Activated CD4-positive, alpha-beta memory T cell treated with anti-CD3 and anti-CD28 coated beads for 36 hours (primary cell): ENCODE measurements at regions not wholly inside any gene's neighbourhood (a gene's known extent, or its start where the extent isn't known, plus 50 kb on each side); places are given as distances from the start of the nearest gene placed in this dataset.
"Not testable (repeated sequence)": the region's sequence is repeated elsewhere in the genome, so short reads cannot be mapped to it uniquely, and the experiment has no call there.

Experiments
- CTCF ChIA-PET: fragments of 350-600 bp; sonication (Branson Sonifier 250); formaldehyde crosslinking; loops from one replicate; lab custom pipeline; 2021; ENCODE audit warnings: antibody characterized with exemption, inconsistent platforms; lab: Charles Lee
- POLR2A ChIA-PET: fragments of 350-600 bp; sonication (Branson Sonifier 250); formaldehyde crosslinking; loops from one replicate; lab custom pipeline; 2021; ENCODE audit warnings: antibody characterized with exemption; lab: Charles Lee
- DNase-seq: peaks from one replicate; pipeline ENCODE4 v3.0.0-alpha.2; 2020
- H3K27ac Mint-ChIP-seq: one replicate; pipeline ENCODE4 v1.8.0; 2021; ENCODE audit warnings: mixed read lengths
- H3K27me3 Mint-ChIP-seq: one replicate; pipeline ENCODE4 v1.8.0; 2021; ENCODE audit warnings: mixed read lengths
- H3K36me3 Mint-ChIP-seq: one replicate; pipeline ENCODE4 v1.8.0; 2021; ENCODE audit warnings: mixed read lengths
- H3K4me1 Mint-ChIP-seq: one replicate; pipeline ENCODE4 v1.8.0; 2021; ENCODE audit warnings: low read depth, mixed read lengths
- H3K4me3 Mint-ChIP-seq: one replicate; pipeline ENCODE4 v1.8.0; 2021; ENCODE audit warnings: mild to moderate bottlenecking, mixed read lengths
- H3K9me3 Mint-ChIP-seq: one replicate; pipeline ENCODE4 v1.8.0; 2021; ENCODE audit warnings: mixed read lengths
- intact Hi-C: fragments of 100-400 bp; cut with micrococcal nuclease; formaldehyde crosslinking; loops from one replicate; pipeline ENCODE4 v1.15.1; 2023

DNA sequence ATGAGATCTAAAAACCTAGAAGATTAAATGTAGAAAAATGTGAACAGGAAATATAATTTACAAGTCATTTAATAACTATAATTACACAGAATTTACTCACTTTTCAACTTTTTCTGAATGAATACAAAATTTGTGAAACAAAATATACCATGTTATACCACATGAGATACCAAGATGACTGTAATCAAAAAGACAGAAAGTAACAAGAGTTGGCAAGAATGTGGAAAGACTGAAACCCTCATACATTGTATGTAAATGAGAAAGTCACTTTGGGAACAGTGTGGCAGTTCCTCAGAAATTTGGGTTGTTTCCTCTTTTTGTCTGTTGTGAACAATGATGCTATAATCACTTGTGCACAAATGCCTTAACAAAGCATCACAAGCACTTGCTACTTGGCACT lies 145.4 kb upstream of the ZNF804A start:
- H3K27me3 Mint-ChIP-seq: no peaks in the 10 kb centered on the region
- intact Hi-C loops: no loop called here
- POLR2A ChIA-PET: no interaction called here
- CTCF ChIA-PET: no interaction called here
- no peaks in the 10 kb centered on the region for H3K4me1 Mint-ChIP-seq
- no peak overlapping the region for H3K27ac Mint-ChIP-seq
- H3K9me3 Mint-ChIP-seq: peaks cover 3% of the 10 kb centered on the region
- H3K4me3 Mint-ChIP-seq: no peak overlapping the region
- H3K36me3 Mint-ChIP-seq: no peaks in the 10 kb centered on the region
- DNase-seq: no peak

DNA sequence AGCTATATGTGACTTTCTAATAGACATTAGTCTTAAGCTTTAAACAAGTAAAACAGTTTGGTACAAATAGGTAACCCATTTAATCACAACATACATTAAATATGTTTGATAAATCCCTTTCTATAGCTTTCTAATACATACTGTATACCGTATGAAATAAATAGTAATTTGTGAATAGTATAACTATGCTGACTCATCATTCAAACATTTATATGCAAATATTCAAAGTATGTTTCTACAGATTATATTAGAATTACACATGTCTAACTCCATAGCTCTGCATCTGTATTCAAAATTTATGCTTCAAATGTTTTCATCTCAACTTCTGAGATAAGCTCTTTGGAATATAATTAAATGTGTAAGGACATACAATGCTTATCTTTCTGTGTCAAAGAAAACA lies 142.7 kb upstream of the ZNF804A start:
- no peaks in the 10 kb centered on the region for H3K4me1 Mint-ChIP-seq
- H3K27me3 Mint-ChIP-seq: no peaks in the 10 kb centered on the region
- DNase-seq: no peak
- intact Hi-C loops: no loop called here
- H3K4me3 Mint-ChIP-seq: no peak overlapping the region
- ChIA-PET CTCF (no interaction called here), POLR2A (no interaction called here)
- no peaks in the 10 kb centered on the region for H3K36me3 Mint-ChIP-seq
- H3K9me3 Mint-ChIP-seq: peaks cover 4% of the 10 kb centered on the region
- no peak overlapping the region for H3K27ac Mint-ChIP-seq

DNA sequence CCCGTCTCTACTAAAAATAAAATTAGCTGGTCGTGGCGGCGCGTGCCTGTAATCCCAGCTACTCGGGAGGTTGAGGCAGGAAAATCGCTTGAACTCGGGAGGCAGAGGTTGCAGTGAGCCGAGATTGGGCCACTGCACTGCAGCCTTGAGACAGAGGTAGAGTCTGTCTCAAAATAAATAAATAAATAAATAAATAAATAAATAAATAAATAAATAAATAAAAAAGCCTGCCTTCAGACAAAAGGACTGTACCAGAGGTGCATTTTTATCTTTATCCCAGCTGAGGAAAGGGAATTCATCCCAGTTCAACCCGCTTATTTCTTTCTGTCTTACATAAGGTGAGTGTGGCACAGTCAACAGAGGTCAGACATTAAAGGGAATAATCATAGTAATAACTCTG lies 141.6 kb upstream of the ZNF804A start:
- CTCF ChIA-PET, H3K4me3 Mint-ChIP-seq, H3K27ac Mint-ChIP-seq, H3K36me3 Mint-ChIP-seq, H3K4me1 Mint-ChIP-seq, POLR2A ChIA-PET, H3K27me3 Mint-ChIP-seq, intact Hi-C loops, H3K9me3 Mint-ChIP-seq, DNase-seq: not testable (repeated sequence)

DNA sequence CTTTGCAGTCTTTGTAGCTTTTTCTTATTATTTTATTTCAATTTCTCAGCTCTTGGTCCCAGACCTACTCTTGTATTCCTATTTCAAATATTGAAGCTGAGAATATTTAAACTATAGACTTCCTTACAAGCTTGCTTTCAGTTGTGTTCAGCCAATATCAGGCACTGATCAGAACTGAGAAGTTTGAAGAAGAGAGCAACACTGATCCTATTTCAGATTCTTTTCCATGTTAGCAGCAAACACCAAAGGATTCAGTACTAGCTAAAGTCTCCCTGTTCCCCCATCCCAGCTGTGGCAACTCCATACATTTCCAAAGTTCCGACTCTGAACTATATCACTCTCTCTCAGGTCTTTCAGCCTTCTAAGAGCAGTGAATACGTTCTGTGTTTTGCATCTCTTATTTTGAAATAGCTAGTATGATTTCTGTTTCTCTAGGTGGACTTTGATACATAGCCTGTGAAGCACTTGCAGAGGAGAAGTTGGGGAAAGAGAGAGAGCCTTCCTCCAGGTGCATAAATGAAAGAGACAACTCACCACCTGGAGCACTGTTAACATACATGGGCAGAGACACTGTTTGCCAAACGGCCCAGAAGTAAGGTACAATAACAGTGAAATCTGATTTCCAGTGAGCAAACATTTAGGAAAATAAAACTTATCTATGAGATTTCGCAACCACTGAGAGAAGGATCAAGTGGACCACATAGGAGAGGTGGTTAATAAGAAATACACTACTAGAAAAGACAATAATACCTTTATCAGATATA lies 135.0 kb upstream of the ZNF804A start:
- Mint-ChIP-seq H3K4me3 (no peak overlapping the region), H3K27me3 (no peaks in the 10 kb centered on the region), H3K4me1 (no peaks in the 10 kb centered on the region), H3K27ac (no peak overlapping the region), H3K36me3 (no peaks in the 10 kb centered on the region), H3K9me3 (peaks cover 8% of the 10 kb centered on the region)
- intact Hi-C loops: no loop called here
- POLR2A ChIA-PET: no interaction called here
- CTCF ChIA-PET: no interaction called here
- no peak for DNase-seq

DNA sequence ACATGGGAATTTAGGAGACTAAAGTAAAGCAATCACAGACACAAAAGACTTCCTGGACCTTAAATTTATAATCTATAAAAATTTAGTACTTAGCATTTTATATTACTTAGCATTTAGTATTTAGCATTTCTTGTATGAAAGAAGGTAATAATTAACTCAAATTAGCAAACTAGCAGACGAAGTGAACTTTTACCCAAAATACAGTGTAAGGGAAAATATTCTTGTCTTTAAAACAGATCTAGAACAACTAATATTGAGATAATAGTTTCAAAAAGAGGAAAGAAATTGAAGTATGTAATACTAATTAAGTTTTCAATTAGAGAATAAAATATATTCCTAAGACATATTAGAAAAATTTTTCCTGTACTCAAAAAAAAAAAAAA lies 134.5 kb upstream of the ZNF804A start:
- no peak overlapping the region for H3K4me3 Mint-ChIP-seq
- intact Hi-C loops: no loop called here

DNA sequence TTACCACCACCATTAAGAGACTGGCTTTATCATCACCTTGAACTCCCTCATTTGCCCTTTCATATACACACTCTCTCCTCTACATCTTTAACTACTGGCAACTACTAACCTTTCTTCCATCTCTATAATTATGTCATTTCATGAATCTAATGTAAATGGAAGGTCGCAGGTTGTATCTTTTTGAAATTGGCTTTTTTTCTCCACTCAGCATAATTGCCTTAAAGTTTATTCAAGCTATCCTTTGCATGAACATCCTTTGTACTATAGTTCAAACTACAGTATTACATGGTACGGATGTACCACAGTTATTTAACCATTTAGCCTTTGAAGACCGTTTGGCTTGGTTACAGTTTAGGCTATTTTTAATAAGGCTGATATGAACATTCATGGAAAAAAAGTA lies 129.5 kb upstream of the ZNF804A start:
- Mint-ChIP-seq H3K4me3 (no peak overlapping the region), H3K4me1 (no peaks in the 10 kb centered on the region), H3K27me3 (no peaks in the 10 kb centered on the region), H3K9me3 (peaks cover 14% of the 10 kb centered on the region), H3K36me3 (no peaks in the 10 kb centered on the region), H3K27ac (no peak overlapping the region)
- ChIA-PET CTCF (no interaction called here), POLR2A (interaction anchor here (0.6 kb wide), 1 partner anchor 8 kb away, joined by 3 read pairs; no protein-coding TSS in a partner anchor)
- no peak for DNase-seq
- intact Hi-C loops: no loop called here

More for the DNA sequence above, 134.5 kb upstream of the ZNF804A start:
- no peak for DNase-seq
- Mint-ChIP-seq H3K27ac (no peak overlapping the region), H3K27me3 (no peaks in the 10 kb centered on the region), H3K9me3 (peaks cover 10% of the 10 kb centered on the region), H3K4me1 (no peaks in the 10 kb centered on the region), H3K36me3 (no peaks in the 10 kb centered on the region)
- ChIA-PET POLR2A (no interaction called here), CTCF (no interaction called here)

DNA sequence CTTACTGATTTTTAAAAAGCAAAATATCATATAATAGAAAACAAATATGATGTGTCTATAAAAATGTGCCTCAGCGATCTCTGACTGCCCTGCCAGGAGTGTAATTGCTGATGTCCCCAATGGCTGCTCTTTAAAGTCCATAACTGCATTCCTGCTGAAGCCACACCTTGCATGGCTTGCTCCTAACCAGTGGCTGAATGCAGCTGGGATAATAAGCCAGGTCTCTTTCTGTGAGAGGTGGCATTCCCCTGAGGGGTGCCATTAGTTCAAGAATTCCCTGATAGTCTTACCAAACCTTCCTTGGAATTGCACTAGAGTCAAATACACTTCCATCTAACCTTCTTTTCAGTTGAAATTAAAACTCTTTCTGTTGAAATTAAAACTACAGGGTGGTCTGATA lies 125.8 kb upstream of the ZNF804A start:
- H3K4me1 Mint-ChIP-seq: no peaks in the 10 kb centered on the region
- H3K4me3 Mint-ChIP-seq: no peak overlapping the region
- no peak for DNase-seq
- no peaks in the 10 kb centered on the region for H3K27me3 Mint-ChIP-seq
- POLR2A ChIA-PET: no interaction called here
- intact Hi-C loops: no loop called here
- CTCF ChIA-PET: no interaction called here
- H3K9me3 Mint-ChIP-seq: peaks cover 10% of the 10 kb centered on the region
- no peak overlapping the region for H3K27ac Mint-ChIP-seq
- no peaks in the 10 kb centered on the region for H3K36me3 Mint-ChIP-seq

DNA sequence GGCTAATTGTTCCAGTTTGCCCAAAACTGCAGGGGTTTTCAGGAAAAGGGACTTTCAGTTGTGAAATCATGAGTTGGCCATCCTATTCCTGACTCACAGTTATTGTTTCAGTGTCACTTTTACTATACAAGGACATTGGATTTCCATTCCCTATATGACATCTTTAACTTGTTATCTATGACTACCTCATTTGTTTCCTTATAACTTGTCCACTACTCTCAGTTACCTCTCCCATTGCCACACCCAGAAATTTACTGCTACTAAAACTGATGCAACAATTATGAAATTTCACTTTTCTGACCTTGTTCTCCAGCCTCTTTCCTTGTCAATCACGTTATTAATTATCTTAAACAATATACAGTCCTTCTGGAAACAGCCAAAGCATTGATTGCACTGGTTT lies 116.5 kb upstream of the ZNF804A start:
- H3K36me3 Mint-ChIP-seq: no peaks in the 10 kb centered on the region
- ChIA-PET CTCF (no interaction called here), POLR2A (no interaction called here)
- H3K9me3 Mint-ChIP-seq: peaks cover 10% of the 10 kb centered on the region
- no peaks in the 10 kb centered on the region for H3K4me1 Mint-ChIP-seq
- no peak for DNase-seq
- no peak overlapping the region for H3K27ac Mint-ChIP-seq
- intact Hi-C loops: no loop called here
- H3K27me3 Mint-ChIP-seq: no peaks in the 10 kb centered on the region
- H3K4me3 Mint-ChIP-seq: no peak overlapping the region

DNA sequence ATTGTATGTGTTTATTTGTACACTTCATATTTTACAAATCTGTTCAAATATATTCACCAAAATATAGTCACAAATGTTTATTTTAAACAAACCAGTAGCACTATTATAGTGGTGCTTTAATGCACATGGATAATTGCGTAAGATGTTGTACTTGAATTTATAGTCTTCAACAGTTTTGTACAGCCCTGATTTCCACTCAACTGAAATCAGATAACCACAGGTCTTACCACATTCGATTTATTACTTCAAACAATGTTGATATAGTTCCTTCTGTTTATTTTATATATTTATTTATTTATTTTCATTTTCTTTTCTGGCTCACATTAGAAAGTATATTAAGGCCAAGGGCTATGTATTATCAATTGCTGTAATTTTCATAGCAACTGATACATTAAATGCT lies 99.4 kb upstream of the ZNF804A start:
- intact Hi-C loops: no loop called here
- CTCF ChIA-PET: no interaction called here
- Mint-ChIP-seq H3K36me3 (no peaks in the 10 kb centered on the region), H3K9me3 (peaks cover 6% of the 10 kb centered on the region), H3K27me3 (no peaks in the 10 kb centered on the region), H3K4me3 (no peak overlapping the region), H3K27ac (no peak overlapping the region), H3K4me1 (no peaks in the 10 kb centered on the region)
- POLR2A ChIA-PET: no interaction called here
- no peak for DNase-seq

DNA sequence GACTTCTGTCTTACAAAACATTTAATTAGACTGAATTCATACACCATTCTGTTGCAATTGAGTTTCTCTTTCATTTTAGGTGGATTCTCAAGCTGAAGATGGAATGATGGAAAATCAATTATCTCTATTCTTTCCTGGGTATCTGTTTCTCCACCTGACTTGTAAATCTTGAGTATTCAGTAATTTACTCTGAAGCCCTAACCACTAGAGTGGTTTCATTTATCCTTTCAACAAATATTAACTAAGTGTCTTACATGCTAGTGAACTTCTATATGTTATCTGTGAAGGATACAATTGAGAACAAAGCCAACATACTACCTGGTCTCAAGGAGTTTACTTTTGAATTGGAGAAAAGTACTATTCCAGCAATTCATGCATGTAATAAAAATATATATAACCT lies 94.1 kb upstream of the ZNF804A start:
- no peak overlapping the region for H3K4me3 Mint-ChIP-seq
- no peaks in the 10 kb centered on the region for H3K27me3 Mint-ChIP-seq
- POLR2A ChIA-PET: no interaction called here
- intact Hi-C loops: no loop called here
- no peak overlapping the region for H3K27ac Mint-ChIP-seq
- H3K36me3 Mint-ChIP-seq: no peaks in the 10 kb centered on the region
- no peaks in the 10 kb centered on the region for H3K9me3 Mint-ChIP-seq
- H3K4me1 Mint-ChIP-seq: no peaks in the 10 kb centered on the region
- CTCF ChIA-PET: no interaction called here
- DNase-seq: no peak

DNA sequence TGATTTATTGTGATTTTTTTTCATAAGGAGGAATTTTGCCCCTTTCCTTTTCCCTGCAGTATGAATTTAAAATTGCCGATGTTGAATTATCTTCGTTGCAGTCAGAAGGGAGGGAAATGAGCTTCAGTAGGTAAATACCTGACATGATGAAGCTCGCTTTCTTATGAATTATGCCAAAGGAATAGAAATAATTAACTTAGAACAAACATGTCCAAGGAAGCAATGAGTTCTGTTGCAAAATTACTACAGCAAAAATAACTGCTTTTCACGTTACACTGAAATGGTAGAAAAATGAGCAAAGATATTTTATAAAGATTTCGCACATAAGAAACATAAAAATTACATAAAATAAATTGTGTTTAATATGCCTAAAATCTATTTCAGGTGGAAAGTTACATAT lies 91.1 kb upstream of the ZNF804A start:
- H3K36me3 Mint-ChIP-seq: no peaks in the 10 kb centered on the region
- H3K27me3 Mint-ChIP-seq: no peaks in the 10 kb centered on the region
- intact Hi-C loops: no loop called here
- no peaks in the 10 kb centered on the region for H3K9me3 Mint-ChIP-seq
- H3K4me3 Mint-ChIP-seq: no peak overlapping the region
- DNase-seq: no peak
- ChIA-PET CTCF (no interaction called here), POLR2A (no interaction called here)
- H3K27ac Mint-ChIP-seq: no peak overlapping the region
- no peaks in the 10 kb centered on the region for H3K4me1 Mint-ChIP-seq

DNA sequence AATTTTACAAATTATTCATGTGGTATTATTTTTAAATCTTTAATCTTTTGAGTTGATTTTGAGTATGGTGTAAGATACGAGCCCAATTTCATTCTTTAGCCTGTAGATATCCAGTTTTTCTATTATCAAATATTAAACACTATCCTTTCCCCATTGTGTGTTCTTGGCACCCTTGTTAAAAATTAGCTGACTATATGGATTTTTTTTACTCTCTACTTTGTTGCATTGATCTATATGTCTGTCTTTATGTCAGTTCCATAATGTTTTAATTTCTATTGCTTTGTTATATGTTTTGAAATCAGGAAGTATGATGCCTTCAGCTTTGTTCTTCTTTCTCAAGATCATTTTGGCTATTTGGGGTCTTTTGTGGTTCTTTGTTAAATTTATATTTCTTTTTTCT lies 80.9 kb upstream of the ZNF804A start:
- Mint-ChIP-seq H3K27me3 (no peaks in the 10 kb centered on the region), H3K4me1 (no peaks in the 10 kb centered on the region), H3K27ac (no peak overlapping the region), H3K4me3 (no peak overlapping the region), H3K9me3 (no peaks in the 10 kb centered on the region), H3K36me3 (no peaks in the 10 kb centered on the region)
- ChIA-PET CTCF (no interaction called here), POLR2A (no interaction called here)
- intact Hi-C loops: no loop called here
- no peak for DNase-seq

DNA sequence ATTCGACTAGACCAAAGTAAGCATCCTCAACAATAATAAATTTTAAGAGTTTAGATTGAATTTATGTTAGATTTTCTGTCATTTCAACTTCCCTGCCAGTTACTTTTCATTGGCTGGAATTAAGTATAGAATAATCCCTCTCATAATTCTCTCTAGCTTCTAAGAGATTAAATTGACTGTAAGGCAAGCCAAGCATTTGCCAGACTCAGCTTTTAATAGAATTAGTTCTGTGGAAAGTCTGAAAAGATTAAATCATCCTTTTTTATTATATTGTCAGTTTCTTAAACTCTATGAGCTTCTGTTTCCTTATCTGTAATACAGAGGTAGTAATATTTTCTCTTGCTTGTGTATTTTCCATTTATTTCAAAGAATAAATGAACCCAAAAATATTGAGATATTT lies 77.9 kb upstream of the ZNF804A start:
- Mint-ChIP-seq H3K27me3 (no peaks in the 10 kb centered on the region), H3K4me3 (no peak overlapping the region), H3K4me1 (no peaks in the 10 kb centered on the region), H3K36me3 (no peaks in the 10 kb centered on the region), H3K27ac (no peak overlapping the region), H3K9me3 (peaks cover 3% of the 10 kb centered on the region)
- ChIA-PET POLR2A (no interaction called here), CTCF (no interaction called here)
- intact Hi-C loops: no loop called here
- no peak for DNase-seq
